HG02798 (cell line): ENCODE measurements at regions not wholly inside any gene's neighbourhood (a gene's known extent, or its start where the extent isn't known, plus 50 kb on each side); places are given as distances from the start of the nearest gene placed in this dataset.

Experiments
- ATAC-seq: cut with Tn5 transposase; IDR thresholded peaks from one replicate; pipeline ENCODE4 v1.9.1; 2021; ENCODE audit warnings: mild to moderate bottlenecking; ENCODE audit not compliant: unreplicated experiment, poor library complexity

DNA sequence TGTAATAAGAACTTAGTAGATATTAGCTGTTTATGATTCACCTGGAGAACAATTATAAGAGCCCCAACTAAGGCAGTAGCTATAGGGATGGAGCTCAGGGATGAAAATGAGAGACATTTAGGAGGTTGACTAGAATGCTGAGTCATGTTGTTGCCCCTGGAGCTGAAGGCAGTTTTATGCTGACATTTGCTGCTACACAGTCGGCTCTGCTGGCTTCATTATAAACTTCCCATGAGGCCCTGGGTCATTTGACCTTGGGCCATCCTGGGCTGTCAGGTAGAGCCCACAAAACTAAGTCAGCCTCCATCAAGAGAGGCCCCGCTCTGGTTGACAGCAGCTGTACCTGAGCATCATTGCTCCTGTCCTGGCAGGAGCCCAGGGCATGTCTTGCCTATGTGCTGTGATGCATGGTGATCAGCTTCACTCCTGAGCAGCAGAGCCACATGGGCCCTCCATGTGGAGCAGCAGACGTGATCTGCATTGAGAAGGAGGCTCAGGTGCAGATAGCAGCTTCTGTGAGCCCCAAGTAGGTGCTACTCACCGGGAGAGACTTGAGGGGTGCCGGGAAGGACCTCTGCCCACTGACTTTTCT is 112.4 kb downstream of the TBX19 start:
- no peak for ATAC-seq

DNA sequence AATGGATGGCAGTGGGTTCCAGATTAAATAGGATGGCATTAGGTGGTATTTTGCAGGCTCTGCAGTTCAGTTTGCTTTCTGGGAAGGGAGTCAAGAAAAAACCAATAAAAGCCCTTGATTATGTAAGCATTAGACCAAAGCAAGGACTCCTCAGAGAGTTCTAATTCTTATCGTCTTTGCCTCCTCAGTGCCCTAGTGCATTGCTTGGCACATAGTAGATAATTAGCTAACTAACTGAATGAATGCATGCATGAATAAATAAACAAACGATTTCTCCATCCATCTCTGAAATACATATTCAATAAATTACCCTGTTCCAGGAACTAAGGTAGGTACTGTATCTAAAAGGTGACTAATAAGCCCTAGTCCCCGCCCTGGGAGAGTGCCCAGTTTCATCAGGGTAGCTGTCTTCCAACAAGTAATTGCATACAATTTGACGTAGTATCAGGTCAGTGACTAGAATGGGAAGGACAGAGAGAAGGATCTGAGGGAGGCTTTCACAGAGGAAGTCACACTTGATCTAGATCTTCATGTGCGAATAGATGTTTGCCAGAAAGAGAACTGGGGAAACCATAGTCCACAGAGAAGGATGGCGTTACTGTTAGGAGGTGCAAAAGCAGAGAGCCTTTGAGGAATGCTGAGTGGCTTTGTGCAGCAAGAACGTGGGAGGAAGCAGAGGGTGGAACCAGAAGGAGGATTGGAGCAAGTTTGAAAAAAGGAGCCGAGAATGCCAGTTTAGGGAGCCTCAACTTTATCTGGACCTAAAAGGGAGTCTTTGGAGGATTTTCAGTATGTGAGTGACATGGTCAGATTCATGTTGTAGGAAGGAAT is 111.4 kb downstream of the TBX19 start:
- no peak for ATAC-seq

DNA sequence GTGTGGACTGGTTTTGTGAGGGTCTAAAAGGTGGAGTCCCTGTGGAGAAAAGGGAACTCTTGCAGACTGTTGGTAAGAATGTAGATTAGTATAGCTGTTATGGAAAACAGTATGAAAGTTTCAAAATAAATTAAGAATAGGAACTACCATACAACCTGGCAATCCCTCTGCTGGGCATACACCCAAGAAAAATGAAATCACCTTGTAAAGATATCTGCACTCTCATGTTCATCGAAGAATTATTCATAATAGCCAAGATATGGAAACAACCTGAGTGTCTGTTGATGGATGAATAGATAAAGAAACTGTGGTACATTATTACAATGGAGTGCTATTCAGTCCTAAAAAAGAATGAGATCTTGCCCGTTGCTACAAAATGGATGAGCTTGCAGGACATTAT is 109.6 kb downstream of the TBX19 start:
- no peak for ATAC-seq

DNA sequence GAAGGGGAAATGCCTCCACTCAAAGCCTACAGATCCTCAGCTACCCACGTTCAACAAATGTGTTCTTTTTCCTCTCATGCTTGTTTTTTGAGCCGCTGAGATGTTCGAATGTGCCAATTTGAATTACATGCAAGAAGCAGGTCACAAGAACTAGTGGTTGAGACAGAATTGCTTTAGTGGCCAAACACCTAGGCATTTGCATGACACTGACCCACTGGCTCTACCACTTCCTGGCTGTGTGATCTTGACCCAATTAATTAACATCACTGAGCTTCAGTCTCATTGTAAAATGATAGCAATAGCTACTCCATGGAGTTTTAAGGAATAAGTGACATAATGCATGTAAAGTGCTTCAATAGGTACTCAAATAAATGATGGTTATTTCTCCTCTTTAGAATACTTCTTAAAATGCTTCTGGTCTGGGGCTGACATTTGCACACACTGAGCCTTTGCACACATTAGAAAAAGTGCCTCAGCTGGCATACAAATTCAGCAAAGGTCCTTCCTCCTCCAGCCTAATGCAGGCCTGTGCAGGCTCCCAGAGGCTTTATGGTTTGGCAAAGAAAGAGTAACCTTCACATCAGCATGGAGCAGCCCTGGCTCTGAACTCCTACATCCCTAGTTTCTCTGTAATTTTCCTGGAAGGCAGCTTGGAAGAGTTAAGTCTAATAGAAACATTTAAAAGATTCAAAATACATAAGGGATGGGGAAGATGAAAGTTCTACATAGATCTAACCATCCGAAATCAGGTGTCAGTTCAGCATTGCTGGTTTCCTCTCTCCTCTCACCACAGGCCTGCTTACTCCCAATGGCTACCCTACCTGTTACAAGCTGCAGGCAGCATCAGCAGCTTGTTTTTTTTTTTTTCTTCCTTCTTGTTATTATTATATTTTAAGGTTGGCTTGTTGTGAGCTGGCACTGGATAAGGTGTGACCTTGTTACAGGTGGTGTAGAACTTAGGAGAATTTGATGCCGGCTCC is 107.4 kb downstream of the TBX19 start:
- no peak for ATAC-seq

DNA sequence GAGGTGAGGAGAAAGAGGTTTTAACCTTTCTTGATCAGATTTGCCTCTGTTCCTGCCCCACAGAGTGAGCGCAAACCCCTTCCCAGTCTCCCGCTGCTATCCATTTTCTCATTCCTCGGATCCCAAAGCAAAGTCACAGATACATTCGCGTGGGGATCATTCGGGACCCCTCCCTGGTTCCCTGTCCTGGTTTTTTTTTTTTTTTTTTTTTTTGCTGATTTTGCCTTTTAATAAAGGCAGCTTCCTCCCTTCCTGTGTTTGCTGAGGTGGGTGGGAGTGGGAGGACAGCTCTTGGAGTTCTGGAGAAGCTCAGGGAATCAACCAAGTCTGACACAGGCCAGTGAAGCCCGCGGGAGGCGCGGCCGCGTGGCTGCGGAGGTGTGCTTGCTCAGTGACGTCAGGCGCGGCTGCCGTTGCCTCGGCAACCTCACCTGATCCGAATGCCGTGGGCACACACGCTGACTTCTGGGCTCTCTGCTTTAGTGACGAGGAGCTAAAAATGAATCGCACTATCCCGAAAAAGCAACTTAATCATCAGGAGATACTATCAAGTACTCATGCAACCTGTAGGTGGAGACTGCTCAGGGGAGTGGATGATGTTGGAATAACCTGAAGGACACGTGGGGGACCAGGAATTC is 106.4 kb downstream of the TBX19 start:
- ATAC-seq = peak; percentile 77

DNA sequence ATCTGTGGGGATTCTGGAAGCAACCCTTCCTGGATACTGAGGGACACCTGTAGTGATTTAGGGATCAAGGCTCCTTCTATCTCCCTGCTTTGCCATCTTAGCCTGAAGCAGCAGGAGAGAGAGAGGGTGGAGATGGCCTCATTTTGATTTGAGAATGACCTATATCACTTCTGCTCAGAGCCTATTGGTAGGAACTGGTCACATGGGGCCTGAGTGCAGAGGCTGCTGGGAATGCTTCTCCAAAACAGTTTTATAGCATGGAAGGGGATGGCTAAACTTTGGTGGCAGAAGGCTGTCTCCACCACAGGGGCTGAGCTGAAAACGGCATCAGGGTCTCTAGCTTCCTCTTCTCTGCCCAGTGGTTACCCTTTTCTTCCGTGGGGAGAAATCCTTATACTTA is 105.8 kb downstream of the TBX19 start:
- ATAC-seq = no peak

DNA sequence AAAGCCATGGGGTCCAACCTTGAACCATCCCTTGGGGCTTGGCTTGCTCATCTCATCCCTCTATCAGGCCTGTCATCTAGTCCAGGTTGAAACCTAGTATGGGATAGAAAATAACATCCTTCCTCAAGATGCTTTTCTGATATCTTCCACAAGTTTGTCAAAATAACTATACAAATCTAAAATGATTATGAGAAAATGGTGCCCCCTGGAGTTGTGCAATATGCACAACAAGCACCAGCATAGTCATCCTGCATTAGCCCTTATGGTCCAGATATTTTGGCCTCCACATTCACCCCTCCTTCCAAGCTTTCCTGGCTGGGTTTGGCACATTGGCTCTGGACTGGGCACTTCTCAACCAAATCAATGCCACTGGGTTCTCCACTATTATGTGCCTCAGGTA is 101.2 kb downstream of the TBX19 start:
- ATAC-seq = no peak

DNA sequence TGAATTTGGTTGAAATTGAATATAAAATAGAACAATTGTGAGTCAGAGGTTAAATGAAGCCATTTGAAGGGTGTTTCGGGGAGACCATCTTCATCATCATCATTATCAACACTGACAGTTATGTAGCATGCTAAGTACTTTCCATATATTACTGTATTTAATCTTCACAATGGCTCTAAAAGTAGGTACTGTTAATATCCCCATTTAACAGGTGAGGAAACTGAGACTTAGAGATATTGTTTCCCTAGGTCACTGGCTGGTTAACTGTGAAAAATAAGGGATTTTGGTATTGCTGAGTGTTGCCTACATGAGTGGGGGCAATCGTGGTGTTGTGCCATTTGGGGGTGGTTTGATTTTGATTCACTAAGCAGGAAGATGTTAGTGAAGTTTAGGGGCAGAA is 100.3 kb downstream of the TBX19 start:
- ATAC-seq = no peak

DNA sequence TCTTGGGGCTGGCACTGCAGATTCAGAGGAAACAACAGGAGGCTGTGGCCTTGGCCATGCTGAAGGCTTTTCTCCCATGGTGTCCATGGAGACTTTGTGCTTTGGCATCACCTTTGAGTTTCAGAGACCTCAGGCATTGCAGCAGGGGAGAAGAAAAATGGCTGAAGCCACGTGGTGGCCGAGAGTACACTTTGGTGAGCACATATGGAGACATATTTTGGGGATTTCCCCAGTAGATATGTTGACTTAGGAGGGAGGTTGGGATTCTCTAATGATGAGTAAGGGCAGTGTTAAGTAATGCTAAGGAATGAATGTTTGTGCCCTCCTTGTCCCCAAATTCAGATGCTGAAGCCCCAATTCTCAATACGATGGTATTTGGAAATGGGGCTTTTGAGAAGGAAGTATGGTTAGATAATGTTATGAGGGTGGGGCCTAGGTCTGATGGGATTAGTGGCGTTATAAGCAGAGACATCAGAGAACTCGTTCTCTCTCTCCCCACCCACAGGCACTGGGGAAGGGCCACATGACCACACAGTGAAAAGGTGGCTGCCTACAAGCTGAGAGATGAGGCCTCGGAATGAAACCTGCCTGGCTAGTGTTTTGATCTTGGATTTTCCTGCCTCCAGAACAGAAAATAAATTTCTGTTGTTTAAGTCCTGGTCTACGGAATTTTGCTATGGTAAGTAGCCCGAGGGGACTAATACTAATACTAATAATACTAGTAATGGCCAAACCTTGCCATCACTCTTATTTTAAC is 98.6 kb downstream of the TBX19 start:
- ATAC-seq = no peak

DNA sequence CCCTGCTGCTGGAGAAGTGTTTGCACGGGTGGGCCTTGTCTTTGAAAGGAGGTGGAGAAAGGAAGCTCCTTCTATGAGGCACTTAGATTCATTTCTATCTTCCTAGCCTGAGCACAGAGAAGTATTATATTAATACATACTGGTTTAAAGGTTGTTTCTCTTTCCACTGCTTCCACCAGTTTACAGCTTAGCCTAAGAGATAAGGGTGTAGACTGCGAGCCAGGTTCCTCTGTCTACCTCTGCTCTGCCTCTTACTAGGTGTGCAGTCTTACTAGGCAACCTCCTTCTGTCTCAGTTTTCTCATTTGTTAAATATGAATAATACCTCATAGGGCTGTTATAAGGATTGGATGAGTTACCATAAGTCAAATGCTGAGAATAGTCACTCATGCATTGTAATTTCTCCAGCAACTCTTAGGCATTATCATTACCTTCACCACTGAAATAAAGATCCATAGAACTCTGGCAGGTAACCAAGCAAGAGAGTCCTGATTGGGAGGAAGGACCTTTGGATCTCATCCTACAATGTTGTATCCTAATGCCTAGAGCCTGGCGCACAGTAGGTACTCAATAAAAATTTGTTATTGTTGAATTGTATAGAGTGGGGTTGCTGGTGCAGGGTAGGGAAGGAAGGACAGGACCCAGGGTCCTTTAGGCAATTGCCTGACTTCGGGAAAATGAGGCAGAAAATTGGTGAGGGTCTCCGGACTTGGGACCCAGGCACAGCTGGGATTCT is 95.1 kb downstream of the TBX19 start:
- no peak for ATAC-seq

DNA sequence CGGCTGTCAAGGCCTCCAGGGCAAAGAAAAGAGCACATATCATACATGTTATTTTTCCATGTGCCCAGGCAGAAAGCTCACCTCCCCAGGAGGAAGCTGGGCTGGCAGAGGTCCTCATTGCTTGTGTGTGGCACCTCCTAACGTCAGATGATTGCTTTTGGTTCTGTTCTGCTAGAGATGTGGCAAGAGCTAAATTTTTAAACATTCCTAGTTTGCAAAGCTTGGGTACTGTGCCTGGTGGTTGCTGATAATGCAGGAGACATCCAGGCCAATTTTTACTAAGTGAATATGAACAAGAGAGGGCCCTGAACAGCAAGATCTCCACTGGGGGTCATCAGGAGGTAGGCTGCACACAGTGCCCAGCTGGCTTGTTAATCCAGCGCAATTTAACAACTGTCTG is 93.9 kb downstream of the TBX19 start:
- no peak for ATAC-seq

DNA sequence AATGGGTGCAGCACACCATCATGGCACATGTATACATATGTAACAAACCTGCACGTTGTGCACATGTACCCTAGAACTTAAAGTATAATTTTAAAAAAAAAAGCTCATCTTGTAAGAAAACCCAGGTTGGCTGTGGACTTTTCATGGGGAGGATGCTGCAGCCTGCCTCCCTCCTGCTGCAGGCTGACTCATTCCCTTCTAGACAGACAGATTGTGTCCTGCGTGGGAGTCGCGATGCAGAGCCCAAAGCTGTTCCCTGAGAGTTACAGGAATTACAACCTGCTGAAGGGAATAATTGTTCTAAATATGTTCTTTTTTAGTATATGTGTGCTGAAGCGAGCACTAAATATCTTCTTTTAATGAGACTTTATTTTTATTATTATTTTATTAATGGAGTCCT is 93.2 kb downstream of the TBX19 start:
- ATAC-seq = no peak

DNA sequence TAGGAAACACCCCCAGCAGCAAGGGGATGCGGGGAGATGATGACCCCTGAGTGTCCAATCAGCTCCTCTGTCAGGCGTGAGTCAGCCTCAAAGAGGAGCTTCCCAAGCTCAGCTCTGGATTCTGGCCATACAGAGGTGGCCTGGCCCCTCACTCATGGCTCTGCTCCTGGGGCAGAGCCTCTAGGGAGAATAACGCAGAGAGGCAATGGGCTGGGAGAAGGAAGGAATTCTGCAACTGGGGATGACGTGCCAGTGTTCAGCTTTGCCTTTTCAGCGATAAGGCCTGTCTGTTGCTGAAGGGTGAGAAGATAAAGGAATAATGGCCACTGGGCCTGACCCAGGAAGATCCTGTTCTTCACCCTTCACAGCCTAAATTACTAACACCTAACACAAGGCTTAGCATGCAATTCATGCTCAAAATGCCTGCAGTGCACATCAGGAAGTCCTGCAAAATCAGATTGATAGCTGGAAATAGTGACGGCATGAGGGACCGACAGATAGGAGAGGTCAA is 92.2 kb downstream of the TBX19 start:
- ATAC-seq = no peak

DNA sequence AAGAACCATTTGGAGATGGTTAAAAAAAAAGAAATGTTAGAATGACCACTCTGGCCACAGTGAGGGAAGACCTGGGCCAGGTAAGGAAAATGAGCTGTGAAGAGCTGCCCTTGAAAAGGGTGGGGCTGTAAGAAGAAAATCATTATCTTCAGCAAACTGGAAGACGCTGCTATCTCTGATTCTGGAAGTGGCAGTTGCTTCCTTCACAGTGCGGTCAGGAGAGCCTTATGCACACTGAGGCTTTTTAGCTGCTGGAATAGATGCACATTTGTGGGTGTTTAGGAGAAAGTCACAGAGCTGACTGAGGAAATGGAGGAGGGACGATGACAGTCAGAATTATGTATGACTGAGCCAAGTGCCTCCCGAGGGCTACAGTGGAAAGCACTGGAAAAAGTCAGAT is 91.6 kb downstream of the TBX19 start:
- ATAC-seq = no peak

DNA sequence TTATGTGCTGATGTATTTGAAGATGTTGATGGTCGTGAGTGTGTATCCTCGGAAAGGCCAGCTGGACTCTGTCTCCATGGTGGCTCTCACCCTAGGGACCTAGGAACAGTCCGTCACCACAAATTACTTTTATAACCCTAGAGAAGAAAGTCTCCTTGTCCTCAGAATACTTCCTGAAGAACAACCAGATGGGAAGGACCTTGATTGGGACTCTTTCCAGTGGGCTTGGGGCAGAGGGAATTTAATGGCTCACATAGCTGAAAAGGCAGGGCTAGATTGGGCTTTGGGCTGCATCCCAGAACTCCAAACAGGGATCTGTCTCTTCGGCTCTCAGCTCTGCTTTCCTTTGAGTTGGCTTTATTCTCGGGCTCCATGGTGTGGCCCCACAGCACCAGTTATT is 90.8 kb downstream of the TBX19 start:
- no peak for ATAC-seq

DNA sequence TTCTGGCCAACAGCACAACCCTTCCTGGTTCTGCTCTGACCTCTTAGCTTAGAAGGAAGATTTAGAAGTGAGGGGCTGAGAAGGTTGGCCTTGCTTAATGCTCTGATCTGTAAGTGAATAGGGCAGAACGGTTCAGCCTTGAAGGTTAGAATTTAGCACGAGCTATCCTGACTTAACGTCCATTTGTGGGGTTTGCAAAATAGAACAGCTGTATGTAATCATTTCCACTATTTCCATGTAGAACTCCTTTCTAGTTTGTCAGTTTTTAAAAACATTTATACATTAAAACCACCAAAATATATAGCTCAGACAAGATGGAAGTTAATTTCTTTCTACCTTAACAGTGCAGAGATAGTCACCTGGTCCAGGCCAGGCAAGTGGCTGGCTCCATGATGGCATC is 89.9 kb downstream of the TBX19 start:
- ATAC-seq = no peak

DNA sequence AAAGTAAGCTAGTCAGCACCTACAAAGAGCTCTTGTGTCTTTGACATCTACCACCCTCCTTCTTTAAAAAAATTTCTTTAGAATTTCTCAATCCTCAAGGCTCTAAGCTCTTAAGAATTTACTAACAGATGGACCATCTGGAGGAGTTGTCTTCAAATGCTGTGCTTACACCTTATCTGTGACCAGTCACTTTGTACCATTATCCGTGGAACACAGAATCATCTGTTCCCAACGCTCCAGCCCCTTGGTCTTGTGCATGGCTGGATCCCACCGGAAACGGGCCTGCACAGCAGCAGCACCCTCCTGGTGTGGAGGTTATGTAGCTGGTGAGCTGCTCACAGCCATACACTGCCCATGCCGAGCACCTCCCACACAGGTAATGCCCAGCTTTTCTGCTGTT is 89.0 kb downstream of the TBX19 start:
- ATAC-seq = no peak

DNA sequence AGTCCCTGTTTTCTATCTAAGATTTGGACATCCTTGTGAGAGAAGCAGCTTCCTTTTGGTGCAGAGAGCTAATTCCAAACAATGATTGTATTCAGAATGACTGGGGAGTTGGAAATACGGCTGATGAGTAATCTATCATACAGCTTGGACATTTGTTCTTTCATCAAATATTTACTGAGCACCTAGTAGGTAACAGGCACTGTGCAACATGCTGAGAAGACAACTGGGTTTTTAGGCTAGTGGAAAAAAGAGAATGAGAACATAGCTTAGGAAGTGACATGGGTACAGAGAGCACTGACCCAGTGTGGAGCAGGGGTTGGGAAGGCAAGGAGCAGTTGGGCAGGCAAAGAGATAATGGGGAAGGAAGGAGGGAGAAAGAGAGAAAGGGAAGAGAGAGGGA is 87.5 kb downstream of the TBX19 start:
- ATAC-seq = no peak
